NCI-H2227 (cell line): ENCODE measurements at regions not wholly inside any gene's neighbourhood (a gene's known extent, or its start where the extent isn't known, plus 50 kb on each side); places are given as distances from the start of the nearest gene placed in this dataset.

Source experiments
- DNase-seq: peaks from one replicate; lab custom pipeline; 2025; ENCODE audit not compliant: unreplicated experiment; lab: John Stamatoyannopoulos, UW

- DNase-seq = no peak
Observed at GRCh38 chr15:93829115-93829870, 402.1 kb upstream of the MCTP2 start.

- DNase-seq = no peak
Observed at GRCh38 chr15:93826790-93827189, 404.6 kb upstream of the MCTP2 start.

- no peak for DNase-seq
Observed at GRCh38 chr15:93826293-93826692, 405.1 kb upstream of the MCTP2 start.

GRCh38 chr15:93825682-93826081 is 405.7 kb upstream of the MCTP2 start:
- no peak for DNase-seq

- no peak for DNase-seq
Observed at GRCh38 chr15:93823971-93824913, 407.1 kb upstream of the MCTP2 start.

- no peak for DNase-seq
Observed at GRCh38 chr15:93820566-93820965, 410.8 kb upstream of the MCTP2 start.

GRCh38 chr15:93819826-93820225 is 411.5 kb upstream of the MCTP2 start:
- peak; percentile 63 for DNase-seq

GRCh38 chr15:93816815-93817214 is 414.5 kb upstream of the MCTP2 start:
- no peak for DNase-seq

- DNase-seq = no peak
Observed at GRCh38 chr15:93811305-93811704, 420.1 kb upstream of the MCTP2 start.

- no peak for DNase-seq
Observed at GRCh38 chr15:93809516-93809915, 421.8 kb upstream of the MCTP2 start.

GRCh38 chr15:93803421-93804152 is 427.8 kb upstream of the MCTP2 start:
- no peak for DNase-seq

GRCh38 chr15:93801206-93801605 is 430.2 kb upstream of the MCTP2 start:
- DNase-seq = no peak

- DNase-seq = no peak
Observed at GRCh38 chr15:93800805-93801204, 430.6 kb upstream of the MCTP2 start.

GRCh38 chr15:93789441-93789840 is 441.9 kb upstream of the MCTP2 start:
- DNase-seq = no peak

- DNase-seq = no peak
Observed at GRCh38 chr15:93780073-93780472, 451.3 kb upstream of the MCTP2 start.

- DNase-seq = no peak
Observed at GRCh38 chr15:93779341-93779740, 452.0 kb upstream of the MCTP2 start.

GRCh38 chr15:93771196-93772030 is 459.9 kb upstream of the MCTP2 start:
- DNase-seq = no peak

- DNase-seq = no peak
Observed at GRCh38 chr15:93770788-93771187, 460.6 kb upstream of the MCTP2 start.

- no peak for DNase-seq
Observed at GRCh38 chr15:93762036-93762435, 469.3 kb upstream of the MCTP2 start.

- DNase-seq = no peak
Observed at GRCh38 chr15:93759629-93760028, 471.7 kb upstream of the MCTP2 start.

- no peak for DNase-seq
Observed at GRCh38 chr15:93758824-93759223, 472.5 kb upstream of the MCTP2 start.
